H1 (cell line): ENCODE measurements at regions not wholly inside any gene's neighbourhood (a gene's known extent, or its start where the extent isn't known, plus 50 kb on each side); places are given as distances from the start of the nearest gene placed in this dataset.

ENCODE experiments used
- BACH1 ChIP-seq: IDR thresholded peaks from 2 replicates; pipeline ENCODE4 v1.6.1; 2012; ENCODE audit warnings: low read length, improper control_type of control experiment
- CEBPB ChIP-seq: IDR thresholded peaks from 2 replicates; pipeline ENCODE4 v1.6.1; 2012; ENCODE audit warnings: low read depth, low read length
- CTCF ChIP-seq, 3 experiments: IDR thresholded peaks; 1 replicate in 2 of 3; 2 replicates in 1 of 3; pipeline versions ENCODE4 v1.5.1 to v1.6.1; 2011; ENCODE audit warnings: low read length in 3 of 3, mild to moderate bottlenecking in 3 of 3, inconsistent platforms in 2 of 3, low read depth in 1 of 3, moderate library complexity in 1 of 3; ENCODE audit not compliant: insufficient read depth in 1 of 3; ENCODE audit errors: control extremely low read depth in 1 of 3
- EZH2 ChIP-seq: fragments of 200-600 bp; sonication (generic); IDR thresholded peaks from 2 replicates; pipeline ENCODE4 v1.7.1; 2012; ENCODE audit warnings: low read depth, mild to moderate bottlenecking, moderate library complexity, low read length, inconsistent platforms; ENCODE audit not compliant: severe bottlenecking
- MAFK ChIP-seq: IDR thresholded peaks from 2 replicates; pipeline ENCODE4 v1.6.1; 2012; ENCODE audit warnings: low read depth, mild to moderate bottlenecking, improper control_type of control experiment, low read length
- NRF1 ChIP-seq: IDR thresholded peaks from 2 replicates; pipeline ENCODE4 v1.6.1; 2011; ENCODE audit warnings: mild to moderate bottlenecking, low read depth, low read length, improper control_type of control experiment
- PHF8 ChIP-seq: fragments of 200-600 bp; sonication (generic); conservative IDR thresholded peaks from 2 replicates; pipeline ENCODE4 v1.7.1; 2012; ENCODE audit warnings: low read depth, mild to moderate bottlenecking, inconsistent platforms, low read length, moderate library complexity
- POLR2A ChIP-seq, 2 experiments: IDR thresholded peaks; 1 replicate in 1 of 2; 2 replicates in 1 of 2; pipeline ENCODE4 v1.6.1; 2011; ENCODE audit warnings: low read depth in 2 of 2, low read length in 2 of 2, mild to moderate bottlenecking in 2 of 2; ENCODE audit errors: control extremely low read depth in 1 of 2
- RFX5 ChIP-seq: IDR thresholded peaks from 2 replicates; pipeline ENCODE4 v1.6.1; 2011; ENCODE audit warnings: low read depth, low read length, improper control_type of control experiment, borderline replicate concordance
- TAF1 ChIP-seq: IDR thresholded peaks from 2 replicates; pipeline ENCODE4 v1.6.1; 2011; ENCODE audit warnings: mild to moderate bottlenecking, low read depth, low read length
- TAF7 ChIP-seq: optimal IDR thresholded peaks from 2 replicates; pipeline ENCODE3; 2011; ENCODE audit warnings: low read depth, mild to moderate bottlenecking, inconsistent platforms, low read length, moderate library complexity, borderline replicate concordance
- TCF12 ChIP-seq: IDR thresholded peaks from 2 replicates; pipeline ENCODE4 v1.6.1; 2011; ENCODE audit warnings: low read depth, mild to moderate bottlenecking, low read length

- TF ChIP-seq MAFK (no peak), POLR2A (IDR thresholded peaks at IDR 0.05; ENCODE audit: control extremely low read depth in 1 of 2, low read depth in 2 of 2, low read length in 2 of 2) (no peak), CTCF (IDR thresholded peaks at IDR 0.05; ENCODE audit: control extremely low read depth in 1 of 3, insufficient read depth in 1 of 3, low read depth in 1 of 3, low read length in 3 of 3) (no peak), EZH2 (no peak), CEBPB (no peak), NRF1 (no peak), TCF12 (no peak), TAF7 (no peak), TAF1 (no peak), PHF8 (no peak), RFX5 (no peak), BACH1 (no peak)
Observed at GRCh38 chr7:126228356-126229061, 1024.2 kb downstream of the GRM8 start.
